Fibroblast of lung (primary cell): ENCODE measurements at regions not wholly inside any gene's neighbourhood (a gene's known extent, or its start where the extent isn't known, plus 50 kb on each side); places are given as distances from the start of the nearest gene placed in this dataset.

ENCODE experiments used
- DNase-seq, 2 donors: peaks; one replicate each; pipeline versions ENCODE4 v3.0.0 to v3.0.0-alpha.2; 2010; ENCODE audit warnings: low read depth in 2 of 2
- H2AFZ ChIP-seq: 2 replicates; pipeline ENCODE4 v1.5.1; 2012; ENCODE audit warnings: low read length, control low read depth, inconsistent platforms
- H3K27ac ChIP-seq: 2 replicates; pipeline ENCODE4 v1.5.1; 2011; ENCODE audit warnings: low read length, control low read depth; ENCODE audit not compliant: insufficient read depth
- H3K27me3 ChIP-seq: 2 replicates; pipeline ENCODE4 v1.5.1; 2011; ENCODE audit warnings: mild to moderate bottlenecking, low read length; ENCODE audit not compliant: control insufficient read depth, insufficient read depth
- H3K36me3 ChIP-seq: 2 replicates; pipeline ENCODE4 v1.5.1; 2011; ENCODE audit warnings: low read length; ENCODE audit not compliant: control insufficient read depth, insufficient read depth
- H3K4me1 ChIP-seq: 2 replicates; pipeline ENCODE4 v1.5.1; 2011; ENCODE audit warnings: low read length; ENCODE audit not compliant: control insufficient read depth, insufficient read depth; ENCODE audit errors: extremely low read depth
- H3K4me2 ChIP-seq: 2 replicates; pipeline ENCODE4 v1.5.1; 2011; ENCODE audit warnings: low read length, control low read depth; ENCODE audit not compliant: insufficient read depth; ENCODE audit errors: extremely low read depth
- H3K4me3 ChIP-seq, 4 experiments: fragments of 200-600 bp in 1 of 4; sonication (generic) in 1 of 4; replicated peaks in 1 of 4; 2 replicates each; pipeline ENCODE4 v1.5.1; 2011 to 2016; ENCODE audit warnings: low read length in 4 of 4, low read depth in 3 of 4, mild to moderate bottlenecking in 3 of 4, control low read depth in 2 of 4, inconsistent platforms in 1 of 4, mixed read lengths in 1 of 4; ENCODE audit not compliant: insufficient read depth in 1 of 4; ENCODE audit errors: control extremely low read depth in 1 of 4
- H3K79me2 ChIP-seq: 2 replicates; pipeline ENCODE4 v1.5.1; 2012; ENCODE audit warnings: mild to moderate bottlenecking, low read length, inconsistent platforms; ENCODE audit not compliant: control insufficient read depth, insufficient read depth
- H3K9ac ChIP-seq: 2 replicates; pipeline ENCODE4 v1.5.1; 2011; ENCODE audit warnings: mild to moderate bottlenecking, low read length, control low read depth; ENCODE audit not compliant: insufficient read depth
- H3K9me3 ChIP-seq: 2 replicates; pipeline ENCODE4 v1.5.1; 2012; ENCODE audit warnings: low read depth, low read length; ENCODE audit not compliant: control insufficient read depth, insufficient read depth
- H4K20me1 ChIP-seq: 2 replicates; pipeline ENCODE4 v1.5.1; 2011; ENCODE audit warnings: low read length; ENCODE audit not compliant: control insufficient read depth, insufficient read depth; ENCODE audit errors: extremely low read depth
- CTCF ChIP-seq, 2 donors: IDR thresholded peaks in 1 of 2; conservative IDR thresholded peaks in 1 of 2; 1 replicate in 1 of 2; 2 replicates in 1 of 2; pipeline ENCODE4 v1.5.1; 2011 to 2012; ENCODE audit warnings: low read length in 2 of 2, control low read depth in 1 of 2, inconsistent platforms in 1 of 2, low read depth in 1 of 2, mild to moderate bottlenecking in 1 of 2
- EZH2 ChIP-seq: IDR thresholded peaks from 2 replicates; pipeline ENCODE4 v1.5.1; 2012; ENCODE audit warnings: low read length, control low read depth, mild to moderate bottlenecking; ENCODE audit errors: missing control alignments

GRCh38 chr4:62135565-62136156 is 935.5 kb downstream of the ADGRL3 start:
- Histone ChIP-seq H3K79me2 (no peaks in the 10 kb centered on the region), H3K36me3 (no peaks in the 10 kb centered on the region), H3K4me1 (no peaks in the 10 kb centered on the region), H3K9ac (no peak overlapping the region), H2AFZ (no peak overlapping the region), H3K4me3 (no peak overlapping the region), H4K20me1 (no peaks in the 10 kb centered on the region), H3K27me3 (no peaks in the 10 kb centered on the region), H3K4me2 (no peak overlapping the region), H3K27ac (no peak overlapping the region), H3K9me3 (no peaks in the 10 kb centered on the region)
- DNase-seq: peak in 1 of 2 donors; percentile 33
- no peak for TF ChIP-seq EZH2
- TF ChIP-seq CTCF (conservative IDR thresholded peaks at IDR 0.05 in 1 of 2, IDR thresholded peaks at IDR 0.05 in 1 of 2; ENCODE audit: low read depth in 1 of 2, low read length in 2 of 2): no peak

- TF ChIP-seq EZH2: no peak
- TF ChIP-seq CTCF (conservative IDR thresholded peaks at IDR 0.05 in 1 of 2, IDR thresholded peaks at IDR 0.05 in 1 of 2; ENCODE audit: low read depth in 1 of 2, low read length in 2 of 2): no peak
- no peaks in the 10 kb centered on the region for H3K36me3 ChIP-seq
- DNase-seq: no peak
- no peaks in the 10 kb centered on the region for H3K9me3 ChIP-seq
- no peak overlapping the region for H2AFZ ChIP-seq
- H3K79me2 ChIP-seq: no peaks in the 10 kb centered on the region
- no peaks in the 10 kb centered on the region for H3K4me1 ChIP-seq
- no peak overlapping the region for H3K4me3 ChIP-seq
- H3K27me3 ChIP-seq: no peaks in the 10 kb centered on the region
- H3K9ac ChIP-seq: no peak overlapping the region
- H3K27ac ChIP-seq: no peak overlapping the region
- no peaks in the 10 kb centered on the region for H4K20me1 ChIP-seq
- H3K4me2 ChIP-seq: no peak overlapping the region
These were observed 933.9 kb downstream of the ADGRL3 start for GRCh38 chr4:62133977-62134376.

- no peak overlapping the region for H2AFZ ChIP-seq
- TF ChIP-seq EZH2: no peak
- no peak for TF ChIP-seq CTCF (conservative IDR thresholded peaks at IDR 0.05 in 1 of 2, IDR thresholded peaks at IDR 0.05 in 1 of 2; ENCODE audit: low read depth in 1 of 2, low read length in 2 of 2)
- no peak overlapping the region for H3K27ac ChIP-seq
- no peaks in the 10 kb centered on the region for H3K4me1 ChIP-seq
- DNase-seq: no peak
- H3K9me3 ChIP-seq: no peaks in the 10 kb centered on the region
- no peak overlapping the region for H3K4me2 ChIP-seq
- no peaks in the 10 kb centered on the region for H4K20me1 ChIP-seq
- H3K79me2 ChIP-seq: no peaks in the 10 kb centered on the region
- no peaks in the 10 kb centered on the region for H3K36me3 ChIP-seq
- no peaks in the 10 kb centered on the region for H3K27me3 ChIP-seq
- no peak overlapping the region for H3K9ac ChIP-seq
- H3K4me3 ChIP-seq: no peak overlapping the region
These were observed 933.2 kb downstream of the ADGRL3 start for GRCh38 chr4:62133101-62133897.
